OCI-LY3 (cell line): ENCODE measurements at regions not wholly inside any gene's neighbourhood (a gene's known extent, or its start where the extent isn't known, plus 50 kb on each side); places are given as distances from the start of the nearest gene placed in this dataset.

Experiments used
- H2AFZ ChIP-seq: fragments of 200-600, 300-600 bp; shearing (Covaris generic); 2 replicates; pipeline ENCODE4 v1.6.0; 2014; ENCODE audit warnings: antibody characterized with exemption, low read depth, low read length
- H3K27ac ChIP-seq: fragments of 200-600, 300-600 bp; sonication (generic); 2 replicates; pipeline ENCODE4 v1.5.1; 2014; ENCODE audit warnings: mild to moderate bottlenecking, low read length, moderate library complexity, mixed read lengths
- H3K27me3 ChIP-seq: fragments of 200-600, 300-600 bp; sonication (generic); 2 replicates; pipeline ENCODE4 v1.6.1; 2014; ENCODE audit warnings: low read depth, low read length, mixed read lengths
- H3K36me3 ChIP-seq: fragments of 200-600, 300-600 bp; sonication (generic); replicated peaks from 2 replicates; pipeline ENCODE3; 2014; ENCODE audit warnings: low read depth, low read length, mixed read lengths
- H3K4me1 ChIP-seq: fragments of 300-600, 200-600 bp; sonication (generic); 2 replicates; pipeline ENCODE4 v1.6.1; 2014; ENCODE audit warnings: low read length, mixed read lengths
- H3K4me2 ChIP-seq: fragments of 200-600, 300-600 bp; sonication (generic); 2 replicates; pipeline ENCODE4 v1.6.1; 2014; ENCODE audit warnings: low read length, mixed read lengths
- H3K4me3 ChIP-seq: fragments of 300-600, 200-600 bp; sonication (generic); 2 replicates; pipeline ENCODE4 v1.5.1; 2014; ENCODE audit warnings: antibody characterized with exemption, mild to moderate bottlenecking, low read length, moderate library complexity
- H3K79me2 ChIP-seq: fragments of 300-600, 200-600 bp; shearing (Covaris generic); 2 replicates; pipeline ENCODE4 v1.6.1; 2014; ENCODE audit warnings: mild to moderate bottlenecking, low read length, mixed read lengths
- H3K9ac ChIP-seq: fragments of 300-600, 200-600 bp; shearing (Covaris generic); 2 replicates; pipeline ENCODE4 v1.6.0; 2014; ENCODE audit warnings: mild to moderate bottlenecking, low read length, moderate library complexity
- H3K9me3 ChIP-seq: fragments of 200-600, 300-600 bp; shearing (Covaris generic); 2 replicates; pipeline ENCODE4 v1.6.1; 2014; ENCODE audit warnings: low read length, mixed read lengths; ENCODE audit not compliant: insufficient read depth
- H4K20me1 ChIP-seq: fragments of 200-600, 300-600 bp; sonication (generic); 2 replicates; pipeline ENCODE4 v1.6.1; 2016; ENCODE audit warnings: low read length, mixed read lengths; ENCODE audit not compliant: insufficient read depth
- CTCF ChIP-seq: fragments of 200-600, 300-600 bp; sonication (generic); IDR thresholded peaks from 2 replicates; pipeline ENCODE4 v1.5.1; 2014; ENCODE audit warnings: antibody characterized with exemption, low read length, low read depth
- EZH2phosphoT487 ChIP-seq: fragments of 200-600 bp; shearing (Covaris generic); IDR thresholded peaks from 2 replicates; pipeline ENCODE4 v1.6.1; 2018; ENCODE audit warnings: antibody characterized with exemption, mixed run types, low read depth

- Histone ChIP-seq H3K4me1 (no peaks in the 10 kb centered on the region), H3K9me3 (no peaks in the 10 kb centered on the region; the same call in 1 of the 2 replicates), H3K4me3 (no peak overlapping the region), H3K36me3 (no peaks in the 10 kb centered on the region), H2AFZ (no peak overlapping the region), H3K79me2 (no peaks in the 10 kb centered on the region), H3K27ac (no peak overlapping the region), H4K20me1 (no peaks in the 10 kb centered on the region), H3K4me2 (no peak overlapping the region), H3K27me3 (peaks cover 18% of the 10 kb centered on the region), H3K9ac (no peak overlapping the region)
- TF ChIP-seq EZH2phosphoT487 (no peak), CTCF (no peak)
These were observed 284.5 kb downstream of the KCNRG start for GRCh38 chr13:50299546-50300249.

GRCh38 chr13:50303963-50304721 is 288.9 kb downstream of the KCNRG start:
- H3K79me2 ChIP-seq: no peaks in the 10 kb centered on the region
- TF ChIP-seq CTCF: no peak
- no peak for TF ChIP-seq EZH2phosphoT487

GRCh38 chr13:50306156-50306555 is 290.9 kb downstream of the KCNRG start:
- Histone ChIP-seq H2AFZ (no peak overlapping the region), H4K20me1 (no peaks in the 10 kb centered on the region), H3K4me3 (no peak overlapping the region), H3K9ac (no peak overlapping the region), H3K27ac (no peak overlapping the region), H3K4me1 (peaks cover 8% of the 10 kb centered on the region), H3K4me2 (no peak overlapping the region; the same call in 1 of the 2 replicates), H3K9me3 (no peaks in the 10 kb centered on the region; the same call in 1 of the 2 replicates), H3K79me2 (no peaks in the 10 kb centered on the region), H3K36me3 (no peaks in the 10 kb centered on the region), H3K27me3 (peaks cover 10% of the 10 kb centered on the region; the same call in 1 of the 2 replicates)
- TF ChIP-seq EZH2phosphoT487 (no peak), CTCF (no peak)

More at GRCh38 chr13:50303963-50304721, 288.9 kb downstream of the KCNRG start:
- Histone ChIP-seq H3K9me3 (no peaks in the 10 kb centered on the region; the same call in 1 of the 2 replicates), H3K36me3 (no peaks in the 10 kb centered on the region), H4K20me1 (no peaks in the 10 kb centered on the region), H3K9ac (no peak overlapping the region), H3K27ac (no peak overlapping the region), H2AFZ (no peak overlapping the region), H3K4me3 (no peak overlapping the region), H3K4me1 (peaks cover 8% of the 10 kb centered on the region), H3K27me3 (peaks cover 18% of the 10 kb centered on the region), H3K4me2 (no peak overlapping the region)

GRCh38 chr13:50309318-50309717 is 294.1 kb downstream of the KCNRG start:
- no peak overlapping the region for H3K9ac ChIP-seq
- H3K4me2 ChIP-seq: no peak overlapping the region
- H3K36me3 ChIP-seq: no peaks in the 10 kb centered on the region
- H3K9me3 ChIP-seq: no peaks in the 10 kb centered on the region
- no peaks in the 10 kb centered on the region for H4K20me1 ChIP-seq
- peaks cover 9% of the 10 kb centered on the region for H3K4me1 ChIP-seq
- TF ChIP-seq CTCF: no peak
- no peak for TF ChIP-seq EZH2phosphoT487
- H3K79me2 ChIP-seq: no peaks in the 10 kb centered on the region
- no peak overlapping the region for H2AFZ ChIP-seq
- peaks cover 14% of the 10 kb centered on the region for H3K27me3 ChIP-seq
- H3K4me3 ChIP-seq: no peak overlapping the region
- no peak overlapping the region for H3K27ac ChIP-seq
